B cell (primary cell): ENCODE measurements at regions not wholly inside any gene's neighbourhood (a gene's known extent, or its start where the extent isn't known, plus 50 kb on each side); places are given as distances from the start of the nearest gene placed in this dataset.

Experiments used
- CTCF ChIP-seq: fragments of 200-600 bp; IDR thresholded peaks from one replicate; pipeline ENCODE4 v1.8.0; 2022; ENCODE audit warnings: antibody characterized with exemption, mild to moderate bottlenecking
- EZH2 ChIP-seq: IDR thresholded peaks from 2 replicates; pipeline ENCODE4 v1.6.1; 2012; ENCODE audit warnings: borderline replicate concordance, low read depth, mild to moderate bottlenecking, moderate library complexity, low read length; ENCODE audit not compliant: insufficient read depth, poor library complexity, severe bottlenecking

GRCh38 chr13:76667551-76667950 is 218.7 kb downstream of the KCTD12 start:
- TF ChIP-seq EZH2 (no peak), CTCF (no peak)
